ENCODE measurements at regions not wholly inside any gene's neighbourhood (a gene's known extent, or its start where the extent isn't known, plus 50 kb on each side); places are given as distances from the start of the nearest gene placed in this dataset.

DNA sequence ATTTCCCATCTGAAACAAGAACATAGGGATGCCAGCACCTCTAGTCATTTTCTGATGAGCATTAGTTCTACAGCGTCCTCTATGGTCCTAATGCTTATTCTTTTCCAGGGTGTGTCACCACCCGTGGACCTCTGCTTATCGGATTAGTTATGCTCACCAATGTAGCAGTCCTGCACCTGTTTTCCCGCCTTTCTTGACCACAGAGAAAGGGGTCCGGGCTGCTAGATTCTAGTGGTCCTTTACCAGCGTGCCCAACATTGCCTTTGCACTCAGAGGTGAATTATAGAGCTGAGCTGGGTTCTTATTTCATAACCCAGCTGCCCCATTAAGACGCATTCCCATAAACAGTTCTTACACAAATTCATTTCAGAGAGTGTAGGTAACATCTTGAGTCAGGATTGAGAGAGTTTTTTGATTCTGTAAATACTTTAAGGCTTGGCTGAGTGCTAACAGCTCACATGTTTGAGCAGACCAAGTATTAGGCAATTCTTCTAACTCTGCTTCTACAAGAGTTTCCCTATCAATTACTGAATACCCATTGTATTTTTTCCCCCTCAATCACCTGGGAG lies 2205.1 kb upstream of the C9orf72 start:
- Histone ChIP-seq H3K56ac (replicated peaks; ENCODE audit: insufficient read length, low read depth, low read length) (no peak overlapping the region), H3K36me3 (ENCODE audit: control insufficient read depth in 2 of 4, insufficient read depth in 4 of 4, low read length in 3 of 4) (no peaks in the 10 kb centered on the region), H3K14ac (ENCODE audit: insufficient read length) (no peak overlapping the region), H3K23ac (ENCODE audit: insufficient read length) (no peak overlapping the region), H3K79me2 (ENCODE audit: control insufficient read depth in 1 of 2, insufficient read depth in 2 of 2, low read length in 2 of 2) (no peaks in the 10 kb centered on the region), H2BK20ac (ENCODE audit: low read length) (no peak overlapping the region), H2AFZ (ENCODE audit: low read length) (no peak overlapping the region), H2BK15ac (ENCODE audit: low read length) (no peak overlapping the region), H3K4me1 (replicated peaks in 1 of 4; ENCODE audit: control insufficient read depth in 3 of 4, insufficient read depth in 4 of 4, low read length in 3 of 4) (no peaks in the 10 kb centered on the region), H2BK5ac (ENCODE audit: low read depth, low read length) (no peak overlapping the region), H3K18ac (ENCODE audit: extremely low read depth, low read length) (no peak overlapping the region), H3K79me1 (ENCODE audit: low read depth, low read length) (no peaks in the 10 kb centered on the region), H4K8ac (ENCODE audit: extremely low read depth, insufficient read depth, low read length) (no peak overlapping the region), H3K23me2 (ENCODE audit: low read depth, low read length) (no peaks in the 10 kb centered on the region), H2BK12ac (ENCODE audit: low read depth, low read length) (no peak overlapping the region), H3K9ac (replicated peaks in 1 of 4; ENCODE audit: extremely low read depth in 1 of 4, low read depth in 3 of 4, low read length in 3 of 4) (no peak overlapping the region), H4K20me1 (replicated peaks in 1 of 2; ENCODE audit: control insufficient read depth in 1 of 2, insufficient read depth in 2 of 2, low read length in 2 of 2) (no peaks in the 10 kb centered on the region), H3K4me3 (ENCODE audit: extremely low read depth in 1 of 4, insufficient read depth in 2 of 4, low read depth in 3 of 4, low read length in 4 of 4) (no peak overlapping the region), H3K4me2 (ENCODE audit: insufficient read depth in 1 of 2, low read depth in 2 of 2, low read length in 2 of 2) (no peak overlapping the region), H4K91ac (replicated peaks; ENCODE audit: insufficient read length, low read length) (no peak overlapping the region), H3K27ac (ENCODE audit: low read depth, low read length) (no peak overlapping the region), H2BK120ac (replicated peaks; ENCODE audit: low read depth, low read length) (no peak overlapping the region), H2AK5ac (ENCODE audit: low read depth, low read length) (no peak overlapping the region), H4K5ac (ENCODE audit: insufficient read length, low read depth, low read length) (no peak overlapping the region), H3K27me3 (replicated peaks in 1 of 4; ENCODE audit: control insufficient read depth in 3 of 4, extremely low read depth in 1 of 4, insufficient read depth in 3 of 4, low read length in 3 of 4) (no peaks in the 10 kb centered on the region), H3K9me3 (ENCODE audit: insufficient read depth in 2 of 2, low read depth in 1 of 2, low read length in 1 of 2) (no peaks in the 10 kb centered on the region), H3K4ac (replicated peaks; ENCODE audit: insufficient read length, low read depth, low read length) (no peak overlapping the region)
- CTCF ChIA-PET (ENCODE audit: partially characterized antibody), result no interaction called here
- 92% methylated on average over 7 of the region's 7 CpGs; no CpG with 5 or more reads in 1 of the 2 experiments for WGBS, 2 experiments (ENCODE audit: extremely low coverage in 1 of 2, insufficient coverage in 1 of 2, insufficient read length in 1 of 2, insufficient replicate concordance in 2 of 2, low coverage in 1 of 2, low lambda C conversion rate in 2 of 2, missing lambda C conversion rate in 1 of 2)
- FAIRE-seq (no peak), DNase-seq (ENCODE audit: low read depth in 1 of 2, low spot score in 2 of 2) (no peak)
- POLR2A ChIA-PET (ENCODE audit: partially characterized antibody), result no interaction called here
- TF ChIP-seq TBP (IDR thresholded peaks at IDR 0.05; ENCODE audit: low read depth, low read length), result no peak
- TF ChIP-seq BCL11A (IDR thresholded peaks at IDR 0.05; ENCODE audit: low read depth in 2 of 2, low read length in 2 of 2), result no peak
- TF ChIP-seq CREB1 (IDR thresholded peaks at IDR 0.05), result no peak
- TF ChIP-seq CHD1 (IDR thresholded peaks at IDR 0.05; ENCODE audit: low read depth, low read length), result no peak
- no peak for TF ChIP-seq GABPA (IDR thresholded peaks at IDR 0.05; ENCODE audit: borderline replicate concordance, insufficient read depth, low read length)
- TF ChIP-seq PHF8 (conservative IDR thresholded peaks at IDR 0.05; ENCODE audit: low read depth, low read length), result no peak
- TF ChIP-seq, protein P1, sequence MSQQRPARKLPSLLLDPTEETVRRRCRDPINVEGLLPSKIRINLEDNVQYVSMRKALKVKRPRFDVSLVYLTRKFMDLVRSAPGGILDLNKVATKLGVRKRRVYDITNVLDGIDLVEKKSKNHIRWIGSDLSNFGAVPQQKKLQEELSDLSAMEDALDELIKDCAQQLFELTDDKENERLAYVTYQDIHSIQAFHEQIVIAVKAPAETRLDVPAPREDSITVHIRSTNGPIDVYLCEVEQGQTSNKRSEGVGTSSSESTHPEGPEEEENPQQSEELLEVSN (IDR thresholded peaks at IDR 0.05), result no peak
